Lower lobe of right lung (tissue), 2 donors: ENCODE measurements at regions not wholly inside any gene's neighbourhood (a gene's known extent, or its start where the extent isn't known, plus 50 kb on each side); places are given as distances from the start of the nearest gene placed in this dataset.

ENCODE experiments used
- ATAC-seq, 2 donors: fragments of 200-7000 bp; cut with Tn5 transposase; one replicate each; pipeline ENCODE4 v1.9.1; 2020 to 2022; ENCODE audit warnings: mild to moderate bottlenecking in 2 of 2, moderate library complexity in 2 of 2
- DNase-seq: peaks from one replicate; pipeline ENCODE4 v3.0.0-alpha.2; 2020
- H3K27ac ChIP-seq: fragments of 200-600 bp; one replicate; pipeline ENCODE4 v1.8.0; 2022
- H3K27me3 ChIP-seq: fragments of 200-600 bp; one replicate; pipeline ENCODE4 v1.8.0; 2022; ENCODE audit warnings: low read depth
- H3K36me3 ChIP-seq: fragments of 200-600 bp; one replicate; pipeline ENCODE4 v1.8.0; 2022; ENCODE audit warnings: mild to moderate bottlenecking
- H3K4me1 ChIP-seq: fragments of 200-600 bp; one replicate; pipeline ENCODE4 v1.8.0; 2022
- H3K4me3 ChIP-seq: fragments of 200-600 bp; one replicate; pipeline ENCODE4 v1.8.0; 2022; ENCODE audit warnings: mild to moderate bottlenecking
- H3K9me3 ChIP-seq: fragments of 200-600 bp; one replicate; pipeline ENCODE4 v1.8.0; 2022
- CTCF ChIP-seq: fragments of 200-600 bp; IDR thresholded peaks from one replicate; pipeline ENCODE4 v1.8.0; 2022; ENCODE audit warnings: antibody characterized with exemption, mild to moderate bottlenecking
- intact Hi-C: fragments of 100-400 bp; cut with DNase I; formaldehyde crosslinking; loops from one replicate; pipeline ENCODE4 v1.11.0; 2022
- donor health status: DM: no; HTN: yes; CAD: no; lungs with severe emphysema.

- TF ChIP-seq CTCF: no peak
- H3K36me3 ChIP-seq: no peaks in the 10 kb centered on the region
- H3K4me3 ChIP-seq: no peak overlapping the region
- ATAC-seq (no peak), DNase-seq (no peak)
- H3K27me3 ChIP-seq: no peaks in the 10 kb centered on the region
- H3K9me3 ChIP-seq: no peaks in the 10 kb centered on the region
- intact Hi-C loops: no loop called here
- no peaks in the 10 kb centered on the region for H3K4me1 ChIP-seq
- no peak overlapping the region for H3K27ac ChIP-seq
Measured at GRCh38 chr2:7660816-7661215, 743.6 kb downstream of the RNF144A start.

- Histone ChIP-seq H3K27me3 (no peaks in the 10 kb centered on the region), H3K36me3 (no peaks in the 10 kb centered on the region), H3K4me3 (no peak overlapping the region), H3K4me1 (no peaks in the 10 kb centered on the region), H3K9me3 (no peaks in the 10 kb centered on the region), H3K27ac (no peak overlapping the region)
- intact Hi-C loops: no loop called here
- no peak for DNase-seq
- no peak for ATAC-seq
- no peak for TF ChIP-seq CTCF
Measured at GRCh38 chr2:7661502-7661901, 744.3 kb downstream of the RNF144A start.

- Histone ChIP-seq H3K36me3 (no peaks in the 10 kb centered on the region), H3K27ac (no peak overlapping the region), H3K27me3 (no peaks in the 10 kb centered on the region), H3K4me3 (no peak overlapping the region), H3K4me1 (no peaks in the 10 kb centered on the region), H3K9me3 (no peaks in the 10 kb centered on the region)
- TF ChIP-seq CTCF: no peak
- DNase-seq: no peak
- intact Hi-C loops: no loop called here
- no peak for ATAC-seq
Measured at GRCh38 chr2:7665880-7666279, 748.7 kb downstream of the RNF144A start.

- ATAC-seq: no peak
- TF ChIP-seq CTCF: no peak
- no peak overlapping the region for H3K27ac ChIP-seq
- no peak overlapping the region for H3K4me3 ChIP-seq
- H3K36me3 ChIP-seq: no peaks in the 10 kb centered on the region
- intact Hi-C loops: no loop called here
- no peak for DNase-seq
- H3K27me3 ChIP-seq: no peaks in the 10 kb centered on the region
- H3K9me3 ChIP-seq: no peaks in the 10 kb centered on the region
- H3K4me1 ChIP-seq: no peaks in the 10 kb centered on the region
Measured at GRCh38 chr2:7666596-7667259, 749.5 kb downstream of the RNF144A start.

- no peak for TF ChIP-seq CTCF
- no peak overlapping the region for H3K27ac ChIP-seq
- no peak overlapping the region for H3K4me3 ChIP-seq
- DNase-seq: no peak
- no peaks in the 10 kb centered on the region for H3K36me3 ChIP-seq
- H3K4me1 ChIP-seq: no peaks in the 10 kb centered on the region
- intact Hi-C loops: no loop called here
- H3K9me3 ChIP-seq: peaks cover 3% of the 10 kb centered on the region
- H3K27me3 ChIP-seq: no peaks in the 10 kb centered on the region
- ATAC-seq: no peak
Measured at GRCh38 chr2:7667260-7667757, 750.1 kb downstream of the RNF144A start.
